HG03097 (cell line): ENCODE measurements at regions not wholly inside any gene's neighbourhood (a gene's known extent, or its start where the extent isn't known, plus 50 kb on each side); places are given as distances from the start of the nearest gene placed in this dataset.

Experiments used
- ATAC-seq: cut with Tn5 transposase; IDR thresholded peaks from one replicate; pipeline ENCODE4 v1.9.1; 2021; ENCODE audit not compliant: unreplicated experiment, low FRiP score

DNA sequence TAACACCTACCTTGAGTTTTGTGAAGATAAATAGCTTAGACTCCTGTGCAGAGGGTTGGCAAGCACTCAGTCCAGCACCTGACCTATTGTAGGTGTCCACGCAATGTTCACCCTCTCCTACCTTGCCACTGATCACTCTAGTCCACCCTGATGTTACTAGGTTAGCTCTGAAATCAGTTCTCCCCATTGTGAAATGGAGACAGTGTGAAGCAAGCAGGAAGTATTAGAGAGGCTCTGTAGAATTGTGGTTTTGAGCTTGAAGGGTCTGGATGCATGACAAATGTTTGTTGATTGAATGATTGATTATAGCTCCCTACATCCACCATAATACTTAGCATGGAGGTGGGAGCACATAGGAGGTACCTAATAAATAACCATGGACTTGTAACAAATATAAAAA lies 199.7 kb downstream of the RPLP1 start:
- ATAC-seq: no peak

DNA sequence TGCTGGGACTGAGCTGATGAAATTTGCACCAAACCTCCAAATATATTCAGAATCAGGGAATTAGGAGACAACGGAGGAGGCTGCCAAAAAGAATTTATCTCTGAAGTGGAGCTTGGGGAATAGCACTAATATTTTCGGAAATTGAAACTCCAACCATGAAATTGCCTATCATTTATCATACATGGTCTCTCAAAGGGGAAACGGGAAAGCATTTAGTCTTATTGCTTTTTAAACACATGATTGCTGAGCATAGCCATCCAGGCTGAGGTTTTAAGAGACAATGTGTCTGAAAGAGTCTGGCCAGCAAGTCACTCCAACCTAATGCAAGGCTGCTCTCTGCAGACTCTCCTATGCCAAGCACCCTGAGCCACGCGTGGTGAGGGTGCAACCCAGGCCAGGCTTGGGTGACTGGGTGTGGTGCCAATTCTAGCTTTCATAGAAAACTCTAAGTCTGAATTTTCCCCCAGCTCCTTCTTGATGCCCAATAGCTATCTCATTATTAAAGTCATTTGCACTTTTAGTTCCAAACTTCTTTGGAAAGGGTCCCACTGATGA lies 200.2 kb downstream of the RPLP1 start:
- ATAC-seq: no peak

DNA sequence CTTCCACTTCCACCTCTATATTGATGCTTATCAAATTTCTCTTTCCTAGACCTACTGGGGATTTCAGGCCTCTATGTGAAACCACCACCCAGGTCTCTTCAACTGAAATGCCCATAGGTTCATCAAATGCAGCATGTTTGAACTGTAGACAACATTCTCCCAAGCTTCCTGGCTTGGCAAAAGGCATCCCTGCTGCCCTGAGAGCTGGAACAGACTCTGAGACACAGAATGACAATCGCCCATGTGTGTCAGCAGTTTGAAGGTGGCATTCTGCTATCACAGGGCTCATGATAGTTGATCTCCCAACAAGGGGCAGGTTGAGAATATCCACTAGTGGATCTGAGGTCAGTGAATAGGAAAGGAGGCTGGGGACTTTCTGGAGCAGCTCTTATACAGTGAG lies 200.7 kb downstream of the RPLP1 start:
- no peak for ATAC-seq

DNA sequence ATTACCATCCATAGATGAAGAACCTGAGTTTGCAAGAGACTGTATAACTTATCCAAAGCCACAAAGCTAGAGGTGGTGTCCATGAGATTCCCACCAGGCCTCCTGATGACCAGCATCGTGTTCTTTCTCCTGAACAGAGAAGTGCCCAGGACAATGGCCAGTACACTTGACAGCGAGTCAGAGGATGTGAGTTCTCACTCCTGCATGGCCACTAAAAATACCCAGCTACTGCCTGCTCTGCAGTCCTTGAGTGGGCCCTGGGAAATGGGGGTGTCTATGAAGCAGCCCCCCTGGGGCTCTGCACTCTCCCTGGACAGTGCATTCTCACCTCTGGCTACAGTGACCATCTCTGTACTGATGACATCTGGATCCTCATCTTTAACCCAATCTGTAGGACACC lies 201.2 kb downstream of the RPLP1 start:
- ATAC-seq: no peak

DNA sequence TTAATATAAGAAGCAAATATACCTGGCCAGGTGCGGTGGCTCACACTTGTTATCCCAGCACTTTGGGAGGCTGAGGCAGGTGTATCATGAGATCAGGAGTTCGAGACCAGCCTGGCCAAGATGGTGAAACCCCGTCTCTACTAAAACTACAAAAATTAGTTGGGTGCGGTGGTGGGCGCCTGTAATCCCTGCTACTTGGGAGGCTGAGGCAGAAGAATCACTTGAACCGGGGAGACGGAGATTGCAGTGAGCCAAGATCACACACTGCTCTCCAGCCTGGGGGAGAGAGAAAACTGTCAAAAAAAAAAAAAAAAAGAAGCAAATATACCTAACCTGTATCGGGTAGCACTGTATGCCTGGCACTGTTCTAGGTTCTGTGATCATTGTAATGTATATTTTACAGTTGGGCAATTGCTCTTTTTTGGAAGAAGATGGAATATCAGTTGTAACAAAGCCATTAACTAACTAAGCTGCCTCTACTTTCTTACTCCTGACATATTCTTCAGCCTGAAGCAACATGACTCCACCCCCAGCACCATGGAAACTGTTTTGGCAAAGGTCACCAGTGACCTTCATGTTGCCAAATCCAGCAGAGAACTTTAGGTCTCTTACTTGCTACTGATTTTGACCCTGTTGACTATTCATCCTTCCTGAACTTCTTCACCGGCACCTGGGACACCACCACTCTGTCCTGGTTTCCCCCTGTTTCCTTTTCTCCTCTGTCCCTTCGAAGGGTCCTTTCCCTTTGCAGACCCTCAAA lies 203.8 kb downstream of the RPLP1 start:
- ATAC-seq: no peak

DNA sequence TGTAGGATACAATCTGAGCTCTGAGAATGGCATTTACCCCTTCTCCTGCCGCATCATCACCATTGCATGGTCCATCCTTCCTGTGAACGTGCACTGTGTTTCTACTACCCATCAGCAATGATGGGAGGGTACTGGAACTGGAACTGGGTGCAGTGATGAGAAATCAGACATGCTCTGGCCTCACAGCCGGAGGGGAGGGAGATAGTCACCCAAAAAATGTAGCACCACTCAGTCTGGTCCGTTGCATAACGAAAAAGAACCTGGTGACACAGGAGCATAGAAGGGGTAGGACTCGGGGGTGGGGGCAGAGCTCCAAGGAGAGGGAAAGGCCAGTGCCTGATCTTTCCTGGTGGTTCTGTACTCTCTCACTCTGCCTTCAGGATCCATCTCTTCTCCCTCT lies 205.0 kb downstream of the RPLP1 start:
- ATAC-seq: no peak

DNA sequence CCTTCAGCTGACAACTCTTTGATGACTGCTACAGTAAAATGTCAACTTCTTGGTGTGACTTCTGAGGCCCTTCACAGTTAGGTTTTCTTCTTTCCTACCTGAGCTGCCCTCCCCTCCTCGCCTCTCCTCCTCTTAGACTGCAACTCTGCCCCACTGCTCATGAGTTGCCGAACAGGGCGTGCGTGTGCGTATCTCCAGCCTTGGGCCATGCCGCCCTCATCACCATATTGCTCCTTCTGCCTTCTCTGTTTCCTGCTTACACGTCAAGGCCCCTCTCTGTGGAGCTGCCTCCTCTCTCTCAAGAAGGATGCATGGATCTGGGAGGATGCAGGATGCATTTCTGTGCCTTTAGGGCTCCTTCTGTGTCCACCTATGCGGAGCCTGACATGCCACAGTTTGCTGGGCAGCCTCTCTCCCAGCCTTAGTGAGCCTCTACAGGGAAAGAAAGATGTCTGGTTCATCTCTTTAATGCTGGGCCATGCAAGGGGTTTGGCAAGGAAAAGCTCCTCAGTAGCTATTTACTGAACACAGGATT lies 205.9 kb downstream of the RPLP1 start:
- ATAC-seq: no peak

DNA sequence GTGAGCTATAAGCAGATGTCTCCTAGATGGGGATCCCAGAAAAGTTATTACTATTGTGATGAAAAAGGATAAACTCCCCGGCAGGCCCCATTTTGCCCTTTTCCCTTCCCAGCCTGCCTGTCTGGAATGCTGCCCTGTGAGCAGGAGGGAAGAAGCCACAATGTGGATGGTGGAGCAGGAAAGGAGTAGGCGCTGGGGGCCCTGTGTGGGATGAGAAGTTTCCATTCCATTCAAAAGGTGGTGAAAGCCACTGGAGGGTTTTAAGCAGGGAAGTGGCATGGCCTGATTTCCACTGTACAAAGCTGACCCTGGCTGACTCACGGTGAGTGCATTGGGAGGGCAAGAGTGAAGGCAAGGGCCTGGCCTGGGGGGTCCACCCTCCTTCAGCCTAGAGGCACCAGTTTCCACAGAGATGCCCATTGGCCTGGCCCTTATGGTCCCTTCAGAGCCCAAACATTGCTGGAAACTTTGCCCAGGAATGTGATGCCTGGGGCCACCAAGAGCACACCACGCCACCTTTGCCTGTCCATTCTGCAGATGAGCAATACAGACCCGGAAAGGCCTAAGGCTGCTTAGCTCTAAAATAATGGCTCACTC lies 206.9 kb downstream of the RPLP1 start:
- no peak for ATAC-seq

DNA sequence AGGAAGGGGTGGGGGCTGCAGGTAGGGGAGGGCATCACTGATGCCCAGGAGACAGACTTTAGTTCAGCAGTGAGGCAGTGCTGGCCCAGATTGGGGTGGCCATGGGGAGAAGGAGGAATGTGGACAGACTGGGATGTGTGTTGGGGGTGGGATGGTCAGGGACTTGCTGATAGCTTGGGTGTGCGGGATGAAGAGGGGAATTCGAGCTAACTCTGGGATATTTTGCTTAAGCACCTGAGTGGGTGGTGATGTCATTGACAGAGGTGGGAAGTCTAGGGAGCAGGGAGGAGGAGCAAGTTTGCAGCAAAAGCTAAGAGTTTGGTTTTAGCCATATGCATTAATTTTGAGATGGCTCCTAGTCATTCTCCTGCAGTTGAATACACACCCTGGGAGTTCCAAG lies 207.5 kb downstream of the RPLP1 start:
- ATAC-seq: no peak

DNA sequence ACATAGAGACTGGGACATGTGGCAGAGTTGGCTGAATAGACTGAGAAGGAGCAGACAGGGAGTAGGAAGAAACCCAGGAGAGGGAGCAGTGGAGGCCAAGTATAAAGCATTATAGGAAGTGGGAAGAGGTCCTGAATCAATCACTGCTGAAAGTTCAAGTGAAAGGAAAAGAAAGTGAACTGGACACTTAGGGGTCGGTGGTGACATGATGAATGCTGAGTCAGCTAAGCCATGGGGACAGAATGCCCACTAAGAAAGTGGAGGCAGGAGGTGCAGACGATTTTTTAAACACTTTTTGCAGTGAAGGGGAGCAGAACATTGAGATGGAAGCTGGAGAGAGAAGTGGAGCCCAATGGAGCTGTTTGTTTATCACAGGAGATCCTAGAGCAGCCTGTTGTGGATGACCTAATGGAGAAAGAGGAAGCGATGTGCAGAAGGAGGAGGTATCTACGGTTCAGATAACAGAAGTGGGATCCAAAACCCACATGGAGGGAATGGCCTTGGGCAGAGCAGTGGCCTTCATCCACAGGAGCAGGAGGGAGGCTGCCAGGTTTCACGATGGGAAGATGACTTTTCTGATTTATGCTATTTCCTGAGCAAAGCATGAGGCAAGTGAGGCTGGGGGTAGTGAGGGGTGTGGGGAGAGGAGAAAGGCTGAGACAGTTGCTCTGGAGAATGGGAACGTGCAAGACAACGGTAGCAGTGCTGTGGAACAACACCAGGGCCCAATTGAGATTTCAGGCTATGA lies 208.2 kb downstream of the RPLP1 start:
- no peak for ATAC-seq

DNA sequence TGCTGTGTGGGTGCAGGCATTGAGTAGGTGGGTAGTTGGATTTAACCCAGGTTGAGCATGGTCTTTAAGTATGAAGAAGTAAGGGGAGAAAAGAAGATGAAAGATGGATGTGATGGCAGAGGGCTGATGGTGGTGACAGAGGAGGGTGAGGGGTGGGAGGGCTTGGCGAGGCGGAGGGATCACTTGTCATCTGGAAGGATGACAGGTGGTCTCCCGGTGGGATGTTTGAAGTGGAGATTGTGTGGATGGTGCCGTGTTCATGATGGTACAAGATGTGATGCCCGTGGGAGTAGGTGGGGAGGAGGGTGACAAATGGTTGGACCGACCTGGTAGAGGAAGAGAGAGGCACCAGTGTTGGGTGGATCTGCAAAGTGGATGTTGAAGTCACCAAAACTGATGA lies 208.8 kb downstream of the RPLP1 start:
- no peak for ATAC-seq

DNA sequence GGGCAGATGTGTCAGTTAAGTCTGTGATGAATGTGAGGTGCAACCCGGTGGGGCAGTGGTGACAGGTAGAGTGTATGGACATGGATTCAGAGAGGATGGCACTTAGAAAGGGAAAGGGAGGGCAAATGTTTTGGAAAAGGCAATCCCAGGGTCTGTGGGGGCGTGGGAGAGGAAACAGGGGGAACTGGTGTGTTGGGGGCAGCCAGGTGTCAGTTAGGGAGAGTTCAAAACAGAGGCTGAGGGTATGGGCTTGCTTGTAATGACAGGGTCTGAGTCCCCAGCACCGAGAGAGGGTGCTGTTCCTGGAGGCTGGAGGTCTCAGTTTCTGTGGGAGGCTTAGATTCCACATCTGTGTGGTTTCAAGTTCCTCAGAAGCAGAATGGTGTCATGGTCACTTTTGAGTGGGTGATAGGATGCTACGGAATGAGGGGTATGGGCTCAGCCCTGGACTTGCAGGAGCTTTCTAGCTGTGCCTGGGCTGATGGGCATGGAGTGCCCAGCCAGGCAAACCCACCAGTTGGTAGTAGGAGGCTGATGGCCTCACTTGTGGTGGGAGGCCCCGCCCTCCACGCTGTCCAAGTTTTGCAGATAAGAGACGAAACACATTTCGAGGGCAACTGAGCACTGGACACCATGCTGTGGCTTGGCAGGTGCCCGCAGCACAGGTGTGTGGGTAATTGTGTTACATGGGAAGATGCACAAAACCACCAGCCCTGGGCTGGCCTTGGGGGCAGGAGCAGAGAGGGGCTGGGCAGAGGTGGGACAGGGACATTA lies 209.4 kb downstream of the RPLP1 start:
- no peak for ATAC-seq

DNA sequence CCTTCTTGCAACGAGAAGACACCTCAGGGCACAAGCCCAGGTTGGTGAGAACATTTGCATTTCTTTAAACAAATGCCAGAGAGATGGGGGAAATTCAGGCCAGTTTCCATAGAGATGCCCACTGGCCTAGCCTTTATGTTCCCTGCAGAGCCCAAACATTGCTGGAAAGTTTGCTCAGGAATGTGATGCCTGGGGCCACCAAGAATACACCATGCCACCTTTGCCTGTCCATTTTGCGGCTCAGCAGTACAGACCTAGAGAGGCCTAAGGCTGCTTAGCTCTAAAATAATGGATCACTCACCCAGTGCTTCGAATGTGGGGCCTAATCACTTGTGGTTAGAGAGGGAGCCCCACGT lies 210.0 kb downstream of the RPLP1 start:
- ATAC-seq: no peak

DNA sequence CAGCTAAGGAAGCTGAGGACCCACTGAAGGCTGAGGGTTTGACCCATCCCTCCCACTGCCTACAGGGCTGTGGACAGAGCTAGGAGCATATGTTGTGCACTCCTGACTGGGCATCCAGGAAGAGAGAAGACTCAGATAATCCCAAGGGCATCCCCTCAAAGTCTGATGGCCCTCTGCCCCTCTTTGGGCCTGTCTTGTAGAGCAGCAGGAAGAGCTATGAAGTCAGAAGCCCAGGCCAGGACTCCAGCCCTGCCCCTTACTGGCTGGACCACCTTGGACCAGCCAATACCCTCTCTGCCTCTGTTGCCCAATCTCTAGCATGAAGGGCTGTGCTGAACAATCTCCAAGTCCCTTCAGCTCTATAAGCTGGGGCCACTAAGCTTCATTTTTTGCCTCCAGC lies 210.8 kb downstream of the RPLP1 start:
- no peak for ATAC-seq

DNA sequence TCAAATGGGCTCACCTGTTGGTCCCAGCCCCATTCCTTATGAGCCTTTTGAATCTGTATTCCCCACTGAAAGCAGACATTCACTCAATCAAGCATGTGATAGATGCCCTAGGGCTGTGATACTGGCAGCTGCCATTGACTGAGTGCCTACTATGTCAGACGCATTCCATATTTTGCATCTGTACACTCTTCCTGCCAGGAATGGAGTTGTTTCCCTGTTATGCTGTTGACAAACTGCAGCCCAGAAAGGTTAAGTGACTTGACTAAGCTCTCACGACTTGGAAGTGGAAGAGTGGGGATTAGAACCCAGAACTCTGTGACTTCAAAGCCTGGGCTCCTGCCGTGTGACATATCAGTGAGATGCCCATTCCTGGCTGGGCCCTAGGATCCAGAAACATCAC lies 211.4 kb downstream of the RPLP1 start:
- no peak for ATAC-seq

DNA sequence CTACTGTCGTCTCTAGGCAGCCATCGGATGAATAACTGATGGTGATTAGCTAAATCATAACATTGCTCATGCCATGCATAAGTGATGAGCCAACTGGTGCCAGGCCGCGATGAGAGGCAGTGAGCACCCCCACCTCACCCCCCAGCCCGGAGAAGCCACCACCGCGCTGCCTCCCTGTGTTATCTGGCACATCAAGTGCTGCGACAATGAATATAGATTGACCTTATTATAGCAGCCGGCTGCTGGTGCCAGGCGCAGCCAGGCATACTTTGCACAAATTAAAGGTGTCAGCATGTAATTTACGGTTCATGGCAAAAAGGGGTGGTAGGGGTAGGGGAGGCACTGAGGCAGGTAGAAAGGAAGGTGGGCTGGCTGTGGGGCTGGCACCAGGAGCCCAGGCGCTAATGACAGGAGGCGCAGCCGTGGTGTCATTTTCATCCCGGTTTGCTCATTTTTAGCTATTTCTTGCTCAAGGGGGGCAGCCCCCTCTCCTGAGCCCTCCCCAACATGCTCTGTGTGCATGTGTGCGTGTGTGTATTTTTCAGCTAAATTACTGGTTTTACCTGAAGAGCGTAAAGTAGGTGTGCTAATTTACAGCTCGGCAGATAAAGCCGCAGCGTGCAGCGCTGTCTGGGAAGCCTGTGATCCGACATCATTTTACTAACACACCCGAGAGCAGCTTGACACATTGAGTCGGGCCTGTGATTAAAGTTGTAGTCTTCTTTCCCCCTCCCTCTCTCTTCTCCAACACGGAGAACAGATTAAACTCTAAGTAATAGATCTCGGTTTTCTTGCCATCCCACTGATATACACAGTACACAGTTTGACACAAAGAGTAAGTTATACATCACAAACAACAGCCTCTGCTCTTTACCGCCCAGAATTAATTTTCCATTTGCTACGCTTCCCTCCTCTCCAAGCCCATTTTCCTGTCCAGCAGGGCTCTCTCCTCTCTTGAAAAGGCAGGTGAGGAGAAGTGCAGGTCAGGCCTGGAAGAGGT lies 212.3 kb downstream of the RPLP1 start:
- no peak for ATAC-seq

DNA sequence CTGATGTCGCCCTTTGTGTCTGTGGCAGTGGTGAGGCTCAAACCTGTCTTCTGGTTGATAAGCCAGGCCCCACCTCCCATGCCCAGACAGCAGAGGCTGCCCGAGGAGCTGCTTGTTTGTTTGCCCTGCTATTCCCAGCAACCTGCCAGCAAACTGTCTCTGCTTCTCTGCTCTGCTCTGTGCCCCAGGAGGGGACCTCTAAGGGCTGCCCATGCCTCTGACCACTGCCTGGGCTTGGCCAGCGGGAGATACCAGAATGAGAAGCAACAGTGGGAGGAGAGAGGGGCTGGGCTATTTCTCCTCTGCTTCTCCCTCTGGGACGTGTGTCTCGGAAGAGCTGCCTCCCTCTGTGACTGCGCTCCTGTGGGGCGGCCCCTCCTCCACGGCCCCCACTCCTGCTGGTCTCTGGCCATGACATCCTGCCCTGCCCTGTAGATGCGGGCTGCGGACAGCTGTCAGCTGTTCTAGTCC lies 213.1 kb downstream of the RPLP1 start:
- no peak for ATAC-seq

DNA sequence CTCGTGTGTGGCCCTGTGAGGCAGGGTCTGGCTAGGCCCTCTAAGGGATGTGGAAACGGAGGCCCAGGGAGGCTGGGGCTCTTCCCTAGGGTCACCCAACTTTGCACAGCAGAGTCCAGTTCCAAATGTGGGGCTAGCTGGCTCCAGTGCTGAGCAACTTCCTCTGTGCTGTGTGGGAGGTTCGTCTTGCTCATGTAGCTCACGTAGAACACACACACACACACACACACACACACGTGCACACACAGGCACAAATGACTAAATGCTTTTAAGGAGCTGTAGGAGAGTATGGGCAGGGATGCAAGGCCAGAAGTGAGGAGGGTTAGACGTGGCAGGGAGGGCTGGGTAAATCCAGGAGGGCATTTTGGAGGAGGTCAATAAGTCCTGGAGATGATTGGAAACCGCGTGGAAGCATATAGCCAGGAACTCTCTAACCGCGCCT lies 213.8 kb downstream of the RPLP1 start:
- ATAC-seq: peak; percentile 3
